ENCODE measurements at regions not wholly inside any gene's neighbourhood (a gene's known extent, or its start where the extent isn't known, plus 50 kb on each side); places are given as distances from the start of the nearest gene placed in this dataset.

DNA sequence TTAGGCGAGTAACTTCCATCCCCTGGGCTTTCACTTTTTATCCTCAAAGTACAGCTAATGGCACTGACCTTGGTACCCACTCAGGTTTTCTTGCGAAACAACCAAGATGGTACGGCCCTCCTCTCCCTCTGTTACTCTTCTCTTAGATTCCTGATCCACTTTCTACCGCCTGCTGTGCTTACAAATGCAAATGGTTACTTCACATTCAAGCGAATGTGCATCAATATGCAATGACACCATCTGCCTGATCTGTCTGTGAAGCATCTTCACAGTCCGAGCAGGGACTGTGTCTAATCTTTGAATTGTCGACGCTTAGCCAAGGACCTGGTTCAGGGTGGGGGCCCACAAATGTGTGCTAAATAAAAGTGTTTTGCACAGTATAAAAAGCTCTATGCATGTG lies 112.2 kb downstream of the TRIB2 start:
- no peak for DNase-seq

DNA sequence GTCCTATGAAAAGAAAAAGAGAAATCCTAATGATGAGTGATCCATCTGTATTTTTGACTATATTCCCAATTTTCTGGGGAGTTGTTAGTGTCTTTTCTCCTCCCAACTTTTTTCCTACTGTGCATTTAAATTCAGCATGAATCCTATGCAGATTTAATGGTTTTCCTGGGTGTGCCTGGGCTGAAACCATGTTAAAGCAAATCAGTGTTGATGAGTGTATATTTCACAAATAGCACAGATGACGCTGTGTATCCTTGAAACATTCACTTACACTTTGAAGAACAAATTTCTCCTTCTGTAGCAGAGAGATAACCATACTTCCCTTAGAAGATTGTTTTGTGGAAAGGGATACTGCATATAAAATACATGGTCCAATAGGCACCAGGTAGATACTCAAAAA lies 114.3 kb downstream of the TRIB2 start:
- DNase-seq, result no peak

DNA sequence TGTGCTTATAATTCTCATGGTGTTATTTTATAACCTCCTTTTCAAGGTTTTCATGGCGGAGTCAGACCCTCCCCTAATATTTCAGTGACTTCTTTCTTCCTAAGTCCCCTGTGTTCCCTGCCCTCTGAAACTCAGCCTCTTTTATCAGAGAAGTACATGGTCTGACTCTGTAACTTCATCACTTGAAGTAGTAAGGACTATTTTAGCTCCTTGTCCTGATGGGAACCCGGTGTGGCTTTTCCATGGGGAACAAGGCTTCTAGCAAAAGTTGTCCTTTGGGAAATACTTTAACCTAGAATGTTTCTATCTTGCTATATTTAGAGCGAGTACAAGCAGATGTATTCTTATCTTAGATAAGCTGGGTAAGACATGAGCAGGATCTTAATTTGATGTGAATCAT lies 117.5 kb downstream of the TRIB2 start:
- no peak for DNase-seq

DNA sequence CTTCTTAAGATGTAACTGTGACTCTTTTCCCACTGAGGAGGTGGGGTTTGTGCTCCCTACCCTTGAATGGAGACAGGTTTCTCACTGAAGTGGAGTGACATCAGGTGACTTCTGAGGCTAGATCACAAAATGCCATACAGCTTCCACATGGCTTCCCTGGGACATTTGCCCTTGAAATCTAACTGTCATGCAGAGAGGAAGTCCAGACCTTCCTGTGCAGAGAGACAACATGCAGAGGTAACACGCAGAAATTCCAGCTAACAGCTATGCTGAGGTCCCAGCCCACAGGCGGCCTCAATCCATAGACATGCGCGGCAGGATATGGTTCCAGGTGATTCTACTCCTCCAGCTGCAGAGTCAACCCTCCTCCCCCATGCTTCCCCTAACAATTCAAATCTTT lies 119.0 kb downstream of the TRIB2 start:
- no peak for DNase-seq

DNA sequence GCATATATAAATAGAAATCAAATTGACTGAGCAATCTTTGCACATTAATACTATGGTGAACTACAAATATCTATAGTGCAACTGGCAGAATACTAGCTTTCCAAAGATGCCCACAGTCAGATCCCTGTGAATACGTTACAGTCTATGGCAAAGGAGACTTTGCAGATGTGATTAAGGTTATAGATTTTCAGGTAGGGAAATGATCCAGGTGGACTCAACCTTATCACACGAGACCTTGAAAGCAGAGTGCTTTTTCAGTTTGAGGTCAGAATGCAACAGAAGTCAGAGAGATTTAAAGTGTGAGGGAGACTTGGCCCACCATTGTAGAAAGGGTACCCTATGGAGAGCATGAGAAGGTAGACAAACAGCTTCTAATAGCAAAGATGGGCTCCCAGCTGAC lies 122.6 kb downstream of the TRIB2 start:
- no peak for DNase-seq

DNA sequence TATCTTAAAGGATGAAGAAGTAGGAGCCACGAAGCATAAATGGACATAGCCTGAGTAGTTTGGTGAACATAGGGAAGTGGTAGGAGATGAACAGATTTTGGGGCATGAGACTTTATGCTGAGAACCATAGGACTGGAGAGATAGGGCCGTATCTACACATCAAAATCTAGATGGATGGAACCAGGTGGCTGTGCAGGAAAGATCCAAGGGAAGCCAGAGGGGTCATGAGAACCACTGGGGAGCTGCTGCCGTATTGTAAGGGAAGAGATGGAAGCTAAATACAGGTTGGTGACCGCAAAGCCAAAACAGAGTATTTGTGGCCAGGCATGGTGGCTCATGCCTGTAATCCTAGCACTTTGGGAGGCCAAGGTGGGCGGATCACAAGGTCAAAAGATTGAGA lies 124.3 kb downstream of the TRIB2 start:
- no peak for DNase-seq

DNA sequence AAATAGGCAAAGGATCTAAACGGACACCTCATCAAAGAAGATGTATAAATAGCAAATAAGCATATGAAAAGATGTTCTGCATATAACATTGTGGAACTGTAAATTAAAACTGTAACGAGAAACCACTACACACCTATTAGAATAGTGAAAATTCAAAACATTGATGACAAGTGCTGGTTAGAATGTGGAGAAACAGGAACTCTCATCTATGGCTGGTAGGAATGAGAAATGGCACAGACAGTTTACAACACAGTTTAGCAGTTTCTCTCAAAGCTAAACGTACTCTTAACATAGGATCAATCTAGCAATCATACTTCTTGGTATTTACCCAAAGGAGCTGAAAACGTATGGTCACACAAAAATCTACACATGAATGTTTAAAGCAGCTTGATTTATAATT lies 126.2 kb downstream of the TRIB2 start:
- no peak for DNase-seq

DNA sequence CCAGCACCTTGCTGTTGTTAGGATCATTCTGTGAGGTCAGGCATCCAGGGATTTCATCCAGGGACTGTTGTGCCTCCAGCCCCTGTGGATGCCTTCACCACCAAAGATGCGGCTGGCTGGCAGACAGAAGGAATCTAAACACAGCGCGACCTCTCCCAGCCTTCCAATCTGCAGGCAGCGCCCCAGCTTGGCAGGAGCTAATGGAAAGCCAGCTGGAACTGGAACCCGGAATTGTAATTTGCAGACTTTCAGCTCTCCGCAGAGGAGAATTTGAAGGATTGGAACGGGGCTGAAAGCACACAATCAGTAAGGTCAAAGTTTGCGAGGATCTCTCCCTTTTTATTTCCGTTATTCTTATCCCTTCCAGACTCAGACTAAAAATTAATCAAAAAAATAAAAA lies 127.8 kb downstream of the TRIB2 start:
- DNase-seq, result no peak

DNA sequence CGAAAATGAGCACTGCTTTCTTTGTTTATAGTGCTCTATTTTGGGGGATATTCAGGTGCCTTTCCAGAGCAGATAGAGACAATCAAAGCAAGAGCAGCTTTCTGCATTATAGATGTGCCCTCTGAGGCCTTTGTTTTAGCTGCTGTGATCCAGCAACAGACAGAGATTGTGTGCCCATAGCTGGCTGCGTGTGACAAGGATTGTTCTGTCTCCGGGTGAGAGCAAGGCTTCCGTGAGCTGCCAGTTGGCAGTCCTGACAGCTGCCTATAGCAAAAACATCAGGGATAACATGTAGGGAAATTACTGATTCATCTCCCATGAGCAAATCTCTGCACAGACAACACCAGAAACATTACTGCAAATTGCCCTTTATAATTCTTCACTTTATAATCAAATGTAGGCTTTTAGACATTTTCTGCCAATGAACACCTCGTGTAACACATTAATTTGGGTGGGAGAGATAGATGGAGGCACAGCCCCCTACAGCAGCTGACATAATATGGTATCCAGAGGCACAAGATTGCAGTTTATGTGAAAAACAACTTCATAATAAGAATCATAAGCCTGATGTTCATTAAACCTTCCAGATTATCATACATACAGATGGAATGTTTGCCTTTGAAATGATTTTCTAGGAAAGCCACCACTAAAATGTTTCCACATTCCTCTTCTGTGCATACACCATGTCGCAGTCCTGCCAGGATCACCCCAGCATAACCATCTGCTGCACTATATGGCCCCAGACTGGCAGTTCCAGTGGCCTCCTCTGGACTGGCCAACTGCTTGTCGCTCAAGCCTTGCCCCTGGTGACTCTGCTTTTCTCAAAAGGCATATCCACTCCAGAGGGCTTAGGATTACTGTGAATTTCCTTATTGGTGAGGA lies 131.2 kb downstream of the TRIB2 start:
- no peak for DNase-seq

DNA sequence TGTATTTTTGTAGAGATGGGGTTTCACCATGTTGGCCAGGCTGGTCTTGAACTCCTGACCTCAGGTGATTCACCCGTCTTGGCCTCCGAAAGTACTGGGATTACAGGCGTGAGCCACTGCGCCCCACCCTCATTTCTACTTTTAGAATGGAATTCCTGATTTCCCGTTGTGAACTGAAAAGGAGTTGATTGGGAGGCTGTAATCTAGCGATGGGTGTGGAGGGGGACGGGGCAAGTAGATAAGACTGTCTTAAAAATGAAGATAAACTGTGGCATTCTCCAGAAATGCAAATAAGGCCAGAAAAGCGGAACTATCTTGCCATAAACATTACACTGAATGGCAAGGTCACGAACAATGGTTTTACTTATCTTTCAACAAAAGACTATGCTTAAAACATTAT lies 135.4 kb downstream of the TRIB2 start:
- DNase-seq, result no peak

DNA sequence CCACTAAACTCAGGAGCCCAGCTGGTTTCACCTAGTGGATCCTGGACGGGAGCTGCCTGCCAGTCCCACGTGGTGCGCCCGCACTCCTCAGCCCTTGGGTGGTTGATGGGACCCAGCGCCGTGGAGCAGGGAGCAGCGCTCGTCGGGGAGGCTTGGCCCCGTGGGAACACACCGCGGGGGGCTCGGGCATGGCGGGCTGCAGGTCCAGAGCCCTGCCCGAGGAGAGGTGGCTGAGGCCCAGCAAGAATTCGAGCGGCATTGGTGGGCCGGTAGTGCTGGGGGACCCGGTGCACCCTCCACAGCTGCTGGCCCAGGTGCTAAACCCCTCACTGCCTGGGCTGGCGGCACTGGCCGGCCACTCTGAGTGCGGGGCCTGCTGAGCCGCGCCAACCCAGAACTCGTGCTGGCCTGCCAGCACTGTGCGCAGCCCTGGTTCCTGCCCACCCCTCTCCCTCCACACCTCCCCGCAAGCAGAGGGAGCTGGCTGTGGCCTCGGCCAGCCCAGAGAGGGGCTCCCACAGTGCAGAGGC lies 137.3 kb downstream of the TRIB2 start:
- no peak for DNase-seq

DNA sequence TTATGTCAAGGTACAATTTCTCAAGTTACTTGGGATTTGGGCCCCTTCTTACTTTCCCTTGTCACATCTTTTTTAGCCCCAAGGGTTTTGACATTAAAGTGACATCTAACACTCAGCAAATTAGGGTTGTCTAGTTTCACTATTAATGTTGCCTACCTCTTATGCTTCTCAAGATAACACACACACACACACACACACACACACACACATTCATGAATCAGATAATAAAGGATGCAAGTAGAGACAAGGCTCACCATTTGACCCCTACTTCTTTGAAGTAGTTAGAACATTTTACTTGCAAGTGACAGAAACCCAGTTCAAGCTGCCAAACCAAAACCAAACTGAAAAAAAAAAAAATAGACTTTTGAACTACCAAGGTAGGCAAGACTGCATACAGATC lies 138.8 kb downstream of the TRIB2 start:
- no peak for DNase-seq

DNA sequence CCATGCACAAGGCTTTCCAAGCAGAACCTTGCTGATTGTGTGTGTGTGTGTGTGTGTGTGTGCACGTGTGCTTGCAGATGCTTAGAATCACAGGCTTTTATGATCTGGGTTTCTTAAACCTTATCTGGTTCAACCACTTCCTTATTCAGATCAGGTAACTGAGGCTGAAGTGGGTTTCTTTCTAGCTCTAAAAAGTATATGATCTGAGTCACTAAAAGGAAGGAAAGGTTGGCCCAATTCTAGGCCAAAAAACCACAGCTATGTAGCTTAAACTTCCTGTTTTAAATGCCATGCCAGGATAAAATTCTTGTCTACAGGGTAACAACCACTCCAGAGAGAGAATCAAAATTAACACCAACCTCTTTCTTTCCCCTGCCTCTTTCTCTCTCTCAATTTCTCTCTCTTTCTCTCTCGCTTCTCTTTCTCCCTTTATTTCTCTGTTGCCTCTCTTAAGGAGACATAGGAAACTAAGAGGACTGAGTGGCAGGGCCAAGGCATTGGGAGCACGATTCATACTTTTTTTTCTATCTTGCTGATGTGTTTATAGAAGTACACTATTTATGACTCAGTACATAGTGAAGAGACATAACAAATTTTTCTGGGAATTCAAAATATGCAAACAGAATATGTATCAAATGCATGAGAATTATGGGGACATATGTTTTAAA lies 140.3 kb downstream of the TRIB2 start:
- DNase-seq, result peak; percentile 3 to 21

DNA sequence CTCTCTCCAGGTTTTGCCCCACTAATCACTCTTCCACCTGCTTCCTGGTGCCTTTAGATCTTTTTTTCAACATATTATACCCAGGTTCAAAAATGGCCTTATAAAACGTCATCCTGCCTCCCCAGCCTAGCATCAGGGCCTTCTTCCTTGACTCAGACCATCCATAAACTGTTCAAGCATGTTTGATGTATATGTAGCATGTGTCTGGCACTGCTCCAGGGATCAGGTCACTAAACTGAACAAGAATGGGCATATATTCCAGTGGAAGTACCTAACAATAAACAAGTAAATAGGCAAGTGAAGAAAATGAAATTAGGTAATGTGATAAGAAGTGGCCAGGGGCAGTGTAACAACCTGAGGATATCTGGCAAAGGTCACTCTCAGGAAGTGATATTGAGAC lies 141.2 kb downstream of the TRIB2 start:
- no peak for DNase-seq

DNA sequence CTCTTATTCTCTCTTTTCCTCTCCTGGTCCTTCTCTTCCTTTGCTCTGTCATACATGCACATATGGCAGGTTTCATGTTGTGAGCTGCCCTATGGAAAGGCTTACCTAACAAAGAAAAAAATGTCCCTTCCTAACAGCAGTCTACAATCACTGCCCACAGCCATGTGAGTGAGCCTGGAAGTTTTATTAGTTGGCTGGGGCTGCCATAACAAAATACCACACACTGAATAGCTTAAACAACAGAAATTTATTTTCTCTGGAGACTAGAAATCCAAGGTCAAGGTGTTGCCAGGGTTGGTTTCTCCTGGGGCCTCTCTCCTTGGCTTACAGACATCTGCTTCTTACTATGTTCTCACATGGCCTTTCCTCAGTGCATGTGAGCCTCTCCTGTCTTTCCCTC lies 142.1 kb downstream of the TRIB2 start:
- DNase-seq, result no peak

DNA sequence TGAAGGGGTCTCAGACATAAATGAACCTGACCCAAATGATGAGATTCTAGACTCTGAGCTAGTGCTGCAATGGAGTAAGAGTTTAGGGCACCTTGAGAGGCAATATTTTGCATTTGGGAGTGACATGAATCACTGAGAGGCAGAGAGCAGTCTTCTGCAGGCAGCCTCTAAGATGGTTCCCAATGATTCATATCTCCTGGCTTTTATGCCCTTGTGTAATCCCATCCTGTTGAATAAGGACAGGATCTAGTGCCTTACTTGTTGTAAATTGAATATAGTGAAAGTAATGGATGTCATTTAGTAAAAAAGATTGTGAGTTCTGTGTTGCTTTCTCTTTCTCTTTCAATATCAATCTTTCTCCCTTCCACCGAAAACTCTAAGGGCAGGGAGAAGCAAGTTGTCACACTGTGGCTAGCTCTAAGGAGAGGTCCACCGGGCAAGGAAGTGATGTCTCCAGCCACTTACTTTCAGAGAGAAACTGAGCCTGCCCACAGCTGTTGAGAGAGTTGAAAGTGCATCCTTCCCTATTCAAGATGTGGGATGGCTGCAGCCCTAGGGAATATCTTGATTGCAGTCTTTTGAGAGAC lies 144.7 kb downstream of the TRIB2 start:
- no peak for DNase-seq

DNA sequence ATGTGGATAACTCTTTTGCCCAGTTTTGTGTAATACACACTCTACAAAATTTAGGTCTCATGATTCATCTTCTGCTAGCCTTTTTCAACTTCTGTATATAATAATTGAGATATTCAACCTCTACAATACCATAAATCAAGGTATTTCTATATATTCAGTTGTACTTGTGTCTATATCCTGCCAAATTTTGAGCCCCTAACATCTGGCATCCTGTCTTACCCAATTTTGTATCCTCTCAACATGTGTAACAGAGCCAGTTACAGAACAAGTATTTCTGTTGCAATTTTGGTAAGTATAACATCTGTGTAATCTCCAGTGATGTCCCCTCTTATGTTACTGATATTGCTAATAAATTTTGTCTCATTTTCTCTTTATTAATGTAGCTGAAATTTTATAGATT lies 145.8 kb downstream of the TRIB2 start:
- DNase-seq, result no peak

DNA sequence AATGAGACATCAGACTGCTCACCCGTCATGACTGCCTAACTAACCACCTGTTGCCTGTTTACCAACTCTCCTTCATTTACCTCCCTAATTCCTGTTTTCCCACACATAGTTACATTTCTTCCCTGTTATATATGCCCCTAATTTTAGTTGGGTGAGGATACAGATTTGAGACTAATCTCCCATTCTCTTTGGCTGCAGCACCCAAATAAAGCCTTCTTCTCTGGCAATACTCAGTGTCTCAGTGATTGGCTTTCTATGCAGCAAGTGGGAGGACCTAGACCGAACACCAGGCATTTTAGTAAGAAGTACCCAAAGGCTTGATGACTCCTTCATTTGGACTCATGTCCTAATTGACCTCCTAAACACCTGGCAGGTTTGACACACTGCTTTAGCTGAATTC lies 147.2 kb downstream of the TRIB2 start:
- DNase-seq, result no peak

DNA sequence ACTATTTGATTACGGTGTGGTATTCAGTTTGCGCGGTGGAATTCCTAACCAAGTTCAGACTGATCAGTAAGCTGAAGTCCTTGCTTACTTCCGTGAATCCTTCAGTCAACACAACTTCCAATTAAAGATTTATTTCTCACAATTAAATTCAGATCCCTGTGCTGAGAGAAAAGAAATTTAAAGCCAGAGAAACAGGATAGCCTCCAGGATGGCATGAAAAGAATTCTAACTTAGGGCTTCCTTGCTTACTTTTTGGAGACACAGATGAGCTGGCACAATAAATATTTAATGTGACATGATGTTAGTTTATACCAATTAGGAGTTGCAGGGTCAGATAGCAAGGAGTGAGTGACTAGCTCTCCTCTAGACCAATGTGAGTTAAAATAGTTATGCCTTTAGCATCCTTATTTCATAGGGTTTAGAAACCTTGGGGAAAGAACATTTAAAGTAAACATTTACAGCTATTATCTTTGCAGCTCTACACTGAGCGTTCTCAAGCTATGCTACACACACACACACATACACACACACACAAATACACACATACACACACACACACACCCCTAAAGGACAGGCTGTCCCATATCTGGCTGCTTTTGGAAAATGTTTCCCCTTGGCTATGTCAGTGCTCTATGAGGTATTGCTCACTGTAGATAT lies 151.0 kb downstream of the TRIB2 start:
- no peak for DNase-seq

DNA sequence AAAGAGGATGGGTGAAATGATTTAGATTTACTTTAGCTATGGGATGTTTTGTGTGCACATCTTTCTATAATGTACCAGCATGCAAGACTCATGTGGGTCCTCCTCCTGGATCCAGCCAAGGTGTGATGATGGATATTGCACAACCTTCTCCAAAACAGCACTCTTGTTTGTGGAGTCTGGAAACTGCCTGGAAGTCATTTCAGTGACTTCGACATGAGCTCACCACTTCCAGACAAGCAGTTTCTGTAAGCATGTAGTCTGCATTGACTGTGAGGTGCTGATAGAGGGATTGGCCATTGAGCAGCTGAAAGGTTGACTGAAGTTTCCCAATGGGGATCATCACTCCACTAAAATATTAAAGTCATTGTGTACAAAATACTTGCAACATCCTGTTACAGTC lies 154.0 kb downstream of the TRIB2 start:
- no peak for DNase-seq

DNA sequence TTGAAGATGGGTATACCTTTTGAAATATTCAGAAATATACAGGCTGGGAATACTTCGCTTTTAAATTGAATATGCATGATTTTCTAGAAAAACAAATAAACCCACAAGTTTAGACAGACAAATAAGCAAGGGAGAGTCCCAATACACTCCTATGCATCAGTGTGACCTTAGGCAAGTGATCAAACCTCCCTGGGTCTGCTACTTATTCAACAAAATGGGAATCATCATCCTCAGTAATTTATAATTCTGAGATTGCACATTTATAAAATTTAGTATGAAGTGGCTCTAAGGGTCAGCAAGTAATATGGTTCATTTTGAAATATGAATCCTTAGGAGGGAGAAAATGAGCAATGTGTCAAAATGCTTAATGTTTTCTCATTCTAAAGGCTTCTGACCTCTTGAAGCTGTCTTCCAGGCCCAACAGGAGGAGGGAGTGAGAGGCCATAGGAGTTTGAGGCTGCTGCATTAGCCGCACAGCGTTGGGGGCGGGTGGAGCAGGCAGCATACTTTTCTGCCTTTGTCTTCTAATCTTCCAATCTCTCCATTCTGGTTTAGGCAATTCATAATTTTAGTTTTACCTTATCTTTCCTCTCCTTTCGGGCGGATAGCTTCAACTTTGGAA lies 155.1 kb downstream of the TRIB2 start:
- DNase-seq, result no peak

DNA sequence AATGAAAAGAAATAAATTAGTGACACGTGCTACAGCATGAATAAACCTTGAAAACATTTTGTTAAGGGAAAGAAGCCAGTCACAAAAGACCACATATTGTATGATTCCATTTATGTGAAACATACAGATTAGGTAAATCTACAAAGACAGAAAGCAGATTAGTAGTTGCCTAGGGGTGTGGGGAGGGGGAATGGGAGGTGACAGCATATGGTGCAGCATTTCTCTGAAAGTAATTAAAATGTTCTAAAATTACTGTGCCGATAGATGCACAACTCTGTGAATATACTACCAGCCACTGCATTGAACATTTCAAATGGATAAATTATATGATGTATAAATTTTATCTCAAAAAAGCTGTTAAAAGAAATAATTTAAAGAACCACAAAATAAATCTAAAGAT lies 161.0 kb downstream of the TRIB2 start:
- DNase-seq, result no peak

DNA sequence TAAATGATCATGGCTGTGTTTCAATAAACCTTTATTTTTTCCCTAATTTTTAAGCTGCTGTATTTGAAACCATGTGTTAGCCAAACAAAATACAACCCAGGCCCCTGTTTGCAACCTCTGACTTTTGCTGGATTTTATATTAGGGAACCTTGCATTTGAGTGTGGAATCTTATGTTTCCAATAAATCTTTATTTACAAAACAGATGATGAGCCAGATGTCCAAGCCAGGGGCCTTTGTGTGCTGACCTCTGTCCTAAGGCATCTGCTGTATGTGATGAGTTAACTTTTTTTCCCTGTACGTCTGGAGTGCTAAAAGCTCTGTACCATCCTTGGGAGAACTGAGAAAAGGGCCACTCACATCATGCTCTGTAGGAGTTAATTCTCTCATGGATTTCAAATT lies 162.9 kb downstream of the TRIB2 start:
- DNase-seq, result no peak

Data from inflammatory macrophage treated with lipopolysaccharide for 1 hour (primary cell).